Right lobe of liver (tissue), 6 donors: ENCODE measurements at regions not wholly inside any gene's neighbourhood (a gene's known extent, or its start where the extent isn't known, plus 50 kb on each side); places are given as distances from the start of the nearest gene placed in this dataset.

Experiments used
- ATAC-seq, 4 donors: fragments of 200-7000 bp; cut with Tn5 transposase; one replicate each; pipeline ENCODE4 v1.9.1; 2020; ENCODE audit warnings: mild to moderate bottlenecking in 4 of 4, moderate library complexity in 4 of 4
- DNase-seq, 3 donors: peaks; one replicate each; pipeline ENCODE4 v3.0.0-alpha.2; 2020
- H3K27ac ChIP-seq, 3 donors: fragments of 200-600 bp; one replicate each; pipeline ENCODE4 v1.8.0; 2022
- H3K27me3 ChIP-seq, 2 donors: fragments of 200-600 bp; one replicate each; pipeline ENCODE4 v1.8.0; 2022
- H3K36me3 ChIP-seq, 4 donors: fragments of 200-600 bp; sonication (generic) in 1 of 4; one replicate each; pipeline versions ENCODE4 v1.5.1 to v1.8.0; 2017 to 2022; ENCODE audit warnings: control low read depth in 1 of 4
- H3K4me1 ChIP-seq, 4 donors: fragments of 200-600 bp; sonication (generic) in 1 of 4; one replicate each; pipeline versions ENCODE4 v1.5.1 to v1.8.0; 2017 to 2022; ENCODE audit warnings: control low read depth in 1 of 4
- H3K4me3 ChIP-seq, 3 donors: fragments of 200-600 bp; one replicate each; pipeline ENCODE4 v1.8.0; 2022
- H3K9me3 ChIP-seq, 4 donors: fragments of 200-600 bp; sonication (generic) in 1 of 4; one replicate each; pipeline versions ENCODE4 v1.5.1 to v1.8.0; 2017 to 2022; ENCODE audit warnings: control low read depth in 1 of 4
- POLR2A ChIP-seq: fragments of 450-650 bp; IDR thresholded peaks from one replicate; pipeline ENCODE4 v1.6.1; 2017; ENCODE audit warnings: antibody characterized with exemption, mild to moderate bottlenecking
- whole genome bisulfite sequencing: methylation state at CpG from one replicate; pipeline ENCODE4 v1.1.6; 2018; ENCODE audit warnings: low coverage, low lambda C conversion rate; ENCODE audit not compliant: insufficient coverage; ENCODE audit errors: missing lambda C conversion rate; 5-methylcytosine and 5-hydroxymethylcytosine counted together
- intact Hi-C, 2 donors: fragments of 100-400 bp; cut with DNase I; formaldehyde crosslinking; loops; one replicate each; pipeline versions ENCODE4 v1.11.2 to v1.14.1; 2022
- TF ChIP-seq, protein P1 (sequence below), 4 donors: fragments of 200-600 bp in 3 of 4; fragments of 450-650 bp in 1 of 4; IDR thresholded peaks; one replicate each; pipeline versions ENCODE4 v1.5.1 to v1.8.0; 2016 to 2022; ENCODE audit warnings: antibody characterized with exemption in 4 of 4, mild to moderate bottlenecking in 2 of 4
- donor health status: DM: no; HTN: yes; CAD: no.
- donor health status: DM: no; HTN: no; CAD: no.
- donor health status: DM: no; HTN: no; CAD: no.
- donor health status: DM: no; HTN: yes; CAD: no.
- donor health status: DM: no; HTN: yes; CAD: no.

GRCh38 chr1:213391445-213391844 lies 340.4 kb downstream of the RPS6KC1 start:
- intact Hi-C loops, result no loop called here
- Histone ChIP-seq H3K27me3 (no peaks in the 10 kb centered on the region), H3K27ac (no peak overlapping the region), H3K4me3 (no peak overlapping the region), H3K4me1 (no peaks in the 10 kb centered on the region), H3K36me3 (no peaks in the 10 kb centered on the region), H3K9me3 (no peaks in the 10 kb centered on the region)
- TF ChIP-seq POLR2A, result no peak
- DNase-seq (no peak), ATAC-seq (no peak)

GRCh38 chr1:213393860-213394259 lies 342.8 kb downstream of the RPS6KC1 start:
- no peaks in the 10 kb centered on the region for H3K9me3 ChIP-seq
- intact Hi-C loops, result no loop called here
- WGBS, result 66% methylated on average over 6 of the region's 7 CpGs

DNA sequence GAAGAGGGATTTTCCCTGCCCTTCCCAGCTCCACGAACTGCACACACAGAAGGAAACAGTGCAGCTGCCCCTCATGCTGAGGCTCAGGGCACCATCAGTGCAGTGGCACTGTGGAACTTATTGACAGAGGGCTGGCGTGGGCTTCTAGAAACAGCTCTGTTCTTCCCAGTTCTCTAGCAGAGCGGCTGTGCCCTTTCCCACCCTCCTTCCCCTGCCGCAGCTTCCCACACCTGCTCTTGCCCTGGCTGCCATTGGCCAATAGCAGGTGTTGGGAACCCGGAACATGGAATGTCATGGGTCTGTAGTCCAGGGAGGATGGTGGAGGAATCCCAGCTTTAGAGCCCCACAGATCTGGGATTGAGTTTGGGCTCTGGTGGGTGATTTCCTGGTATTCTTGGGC lies 343.8 kb downstream of the RPS6KC1 start:
- Histone ChIP-seq H3K36me3 (no peaks in the 10 kb centered on the region), H3K4me3 (no peak overlapping the region), H3K4me1 (no peaks in the 10 kb centered on the region), H3K27me3 (no peaks in the 10 kb centered on the region), H3K27ac (no peak overlapping the region), H3K9me3 (no peaks in the 10 kb centered on the region)
- WGBS, result 80% methylated on average over 5 of the region's 5 CpGs
- TF ChIP-seq, protein P1, sequence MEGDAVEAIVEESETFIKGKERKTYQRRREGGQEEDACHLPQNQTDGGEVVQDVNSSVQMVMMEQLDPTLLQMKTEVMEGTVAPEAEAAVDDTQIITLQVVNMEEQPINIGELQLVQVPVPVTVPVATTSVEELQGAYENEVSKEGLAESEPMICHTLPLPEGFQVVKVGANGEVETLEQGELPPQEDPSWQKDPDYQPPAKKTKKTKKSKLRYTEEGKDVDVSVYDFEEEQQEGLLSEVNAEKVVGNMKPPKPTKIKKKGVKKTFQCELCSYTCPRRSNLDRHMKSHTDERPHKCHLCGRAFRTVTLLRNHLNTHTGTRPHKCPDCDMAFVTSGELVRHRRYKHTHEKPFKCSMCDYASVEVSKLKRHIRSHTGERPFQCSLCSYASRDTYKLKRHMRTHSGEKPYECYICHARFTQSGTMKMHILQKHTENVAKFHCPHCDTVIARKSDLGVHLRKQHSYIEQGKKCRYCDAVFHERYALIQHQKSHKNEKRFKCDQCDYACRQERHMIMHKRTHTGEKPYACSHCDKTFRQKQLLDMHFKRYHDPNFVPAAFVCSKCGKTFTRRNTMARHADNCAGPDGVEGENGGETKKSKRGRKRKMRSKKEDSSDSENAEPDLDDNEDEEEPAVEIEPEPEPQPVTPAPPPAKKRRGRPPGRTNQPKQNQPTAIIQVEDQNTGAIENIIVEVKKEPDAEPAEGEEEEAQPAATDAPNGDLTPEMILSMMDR (IDR thresholded peaks at IDR 0.05), result no peak
- no peak for TF ChIP-seq POLR2A
- DNase-seq, result no peak
- no peak for ATAC-seq
- intact Hi-C loops, result no loop called here

More at GRCh38 chr1:213393860-213394259, 342.8 kb downstream of the RPS6KC1 start:
- TF ChIP-seq, protein P1 (IDR thresholded peaks at IDR 0.05), result no peak
- TF ChIP-seq POLR2A, result no peak
- H3K27me3 ChIP-seq, result no peaks in the 10 kb centered on the region
- peak in 2 of 4 donors; percentile 42 to 43 for ATAC-seq
- no peak for DNase-seq
- no peak overlapping the region for H3K4me3 ChIP-seq
- no peak overlapping the region for H3K27ac ChIP-seq
- H3K4me1 ChIP-seq, result no peaks in the 10 kb centered on the region
- no peaks in the 10 kb centered on the region for H3K36me3 ChIP-seq

DNA sequence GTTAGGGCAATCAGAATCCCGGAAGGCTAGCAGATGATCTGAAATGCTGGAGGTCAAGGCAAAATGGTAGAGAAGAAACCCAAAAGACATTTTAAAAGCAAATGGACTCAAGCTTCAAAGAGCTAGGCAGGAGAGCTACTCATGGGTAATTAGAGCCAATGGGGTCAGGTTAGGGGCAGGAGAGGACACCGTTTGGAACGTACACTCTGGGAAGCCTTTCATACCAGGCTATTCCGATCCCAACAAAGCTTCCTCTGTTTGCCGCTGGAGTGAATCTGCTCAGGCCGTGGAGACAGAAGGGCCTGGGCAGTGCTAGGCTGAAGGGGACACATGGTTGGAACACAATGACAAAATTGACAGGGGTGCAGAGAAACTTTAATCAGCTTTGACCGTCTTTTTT lies 346.6 kb downstream of the RPS6KC1 start:
- intact Hi-C loops, result no loop called here
- DNase-seq (no peak), ATAC-seq (no peak)
- no peaks in the 10 kb centered on the region for H3K9me3 ChIP-seq
- no peaks in the 10 kb centered on the region for H3K4me1 ChIP-seq
- H3K27ac ChIP-seq, result no peak overlapping the region
- WGBS, result no CpG with 5 or more reads among the region's 7 CpGs
- no peaks in the 10 kb centered on the region for H3K27me3 ChIP-seq
- H3K4me3 ChIP-seq, result no peak overlapping the region
- H3K36me3 ChIP-seq, result no peaks in the 10 kb centered on the region
- TF ChIP-seq, protein P1 (IDR thresholded peaks at IDR 0.05), result no peak
- no peak for TF ChIP-seq POLR2A

DNA sequence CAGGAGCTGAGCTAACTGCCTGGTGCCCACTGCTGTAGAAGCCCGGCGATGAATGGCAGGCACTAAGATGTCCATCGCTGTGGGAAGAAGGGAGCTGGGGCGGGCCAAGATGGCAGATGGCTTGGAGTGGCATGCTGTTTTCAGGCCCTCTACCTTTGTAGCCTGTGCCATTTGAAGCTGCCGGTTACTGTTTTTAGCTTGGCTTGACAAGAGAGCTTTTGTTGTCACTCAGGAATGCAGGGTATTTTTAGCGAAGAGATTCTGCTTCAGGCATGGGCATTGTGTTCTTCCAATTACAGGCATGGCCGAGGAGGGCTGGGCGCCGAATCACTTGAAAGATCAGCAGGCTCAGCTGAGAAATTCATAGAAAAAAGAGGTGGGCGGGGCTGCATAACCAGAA lies 348.7 kb downstream of the RPS6KC1 start:
- DNase-seq, result no peak
- no peak overlapping the region for H3K4me3 ChIP-seq
- TF ChIP-seq, protein P1 (IDR thresholded peaks at IDR 0.05), result no peak
- no peak for TF ChIP-seq POLR2A
- 78% methylated on average over 6 of the region's 10 CpGs for WGBS
- no peaks in the 10 kb centered on the region for H3K36me3 ChIP-seq
- H3K27ac ChIP-seq, result no peak overlapping the region
- intact Hi-C loops, result no loop called here
- H3K9me3 ChIP-seq, result no peaks in the 10 kb centered on the region
- no peak for ATAC-seq
- H3K27me3 ChIP-seq, result no peaks in the 10 kb centered on the region
- H3K4me1 ChIP-seq, result no peaks in the 10 kb centered on the region
